GM18499 (cell line): ENCODE measurements at regions not wholly inside any gene's neighbourhood (a gene's known extent, or its start where the extent isn't known, plus 50 kb on each side); places are given as distances from the start of the nearest gene placed in this dataset.
"Not testable (repeated sequence)": the region's sequence is repeated elsewhere in the genome, so short reads cannot be mapped to it uniquely, and the experiment has no call there.

Experiments
- ATAC-seq: cut with Tn5 transposase; IDR thresholded peaks from one replicate; pipeline ENCODE4 v1.9.1; 2021; ENCODE audit warnings: moderate number of reproducible peaks; ENCODE audit not compliant: insufficient read depth, unreplicated experiment

DNA sequence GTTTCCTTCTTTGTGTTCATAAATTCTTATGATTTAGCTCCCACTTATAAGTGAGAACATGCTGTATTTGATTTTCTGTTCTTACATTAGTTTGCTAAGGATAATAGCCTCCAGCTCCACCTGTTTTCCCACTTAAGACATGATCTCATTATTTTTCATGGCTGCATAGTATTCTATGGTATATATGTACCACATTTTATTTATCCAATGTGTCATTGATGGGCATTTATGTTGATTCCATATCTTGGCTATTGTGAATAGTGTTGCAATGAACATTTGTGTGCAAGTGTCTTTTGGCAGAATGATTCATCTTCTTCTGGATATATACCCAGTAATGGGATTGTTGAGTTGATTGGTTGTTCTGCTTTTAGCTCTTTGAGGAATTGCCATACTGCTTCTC, 1234.8 kb downstream of the ADGRL3 start:
- ATAC-seq = no peak

DNA sequence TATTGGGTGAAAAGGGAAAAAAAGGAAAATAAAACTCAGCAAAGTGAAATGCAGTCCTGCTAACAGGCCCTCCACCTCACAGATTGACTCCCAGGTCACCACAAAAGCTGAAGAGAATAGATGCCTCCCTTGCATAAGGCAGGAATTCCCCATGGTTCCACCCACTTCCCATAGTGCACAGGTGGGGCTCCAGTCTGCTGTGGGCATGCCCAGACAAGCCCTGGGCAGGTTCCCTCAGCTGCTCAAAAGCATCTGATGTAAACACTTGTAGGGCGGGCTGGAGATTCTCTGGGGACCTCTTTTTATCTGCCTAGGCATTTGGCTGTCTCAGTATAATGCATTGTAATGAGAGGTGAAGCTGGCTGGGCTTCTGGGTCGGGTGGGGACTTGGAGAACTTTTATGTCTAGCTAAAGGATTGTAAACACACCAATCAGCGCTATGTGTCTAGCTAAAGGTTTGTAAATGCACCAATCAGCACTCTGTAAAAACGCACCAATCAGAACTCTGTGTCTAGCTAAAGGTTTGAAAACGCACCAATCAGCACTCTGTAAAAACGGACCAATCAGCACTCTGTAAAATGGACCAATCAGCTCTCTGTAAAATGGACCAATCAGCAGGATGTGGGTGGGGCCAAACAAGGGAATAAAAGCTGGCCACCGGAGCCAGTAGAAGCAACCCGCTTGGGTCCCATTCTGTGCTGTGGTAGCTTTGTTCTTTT, 1231.5 kb downstream of the ADGRL3 start:
- ATAC-seq = not testable (repeated sequence)

DNA sequence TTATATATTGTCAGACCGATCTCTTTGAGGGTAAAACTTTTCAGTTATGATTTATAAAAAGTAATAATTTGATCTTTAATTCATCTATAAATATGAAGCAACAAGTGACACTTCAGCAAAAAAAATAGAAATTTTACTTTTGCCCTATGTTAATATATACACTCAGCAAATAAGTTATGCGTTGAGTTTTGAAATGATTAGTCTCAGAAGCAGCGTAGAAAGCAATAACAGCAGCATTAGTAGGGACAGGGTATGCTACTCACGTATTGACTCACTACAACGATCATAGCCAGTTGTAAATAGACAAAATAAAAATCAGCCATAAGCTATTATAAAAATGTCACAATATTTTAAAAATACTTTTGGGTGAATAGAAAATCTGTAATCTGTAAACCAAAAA, 1229.2 kb downstream of the ADGRL3 start:
- no peak for ATAC-seq

DNA sequence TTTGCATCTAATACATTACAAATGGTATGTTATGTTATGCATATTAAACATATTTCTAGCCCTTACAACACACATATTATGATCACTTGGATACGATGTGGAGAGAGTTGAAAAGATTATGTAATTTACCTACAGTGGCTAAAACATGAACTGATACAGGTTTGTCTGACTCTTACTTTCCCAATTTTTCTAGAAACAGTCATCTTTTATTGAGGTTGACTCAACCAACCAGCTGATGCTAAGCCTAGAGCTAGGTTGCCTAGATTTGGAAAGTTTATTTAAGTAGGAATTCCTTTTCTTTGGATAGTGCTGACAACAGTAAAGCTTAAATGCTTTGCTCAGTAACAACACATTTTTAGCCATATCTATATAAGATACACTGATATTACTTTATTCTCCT, 1215.1 kb downstream of the ADGRL3 start:
- ATAC-seq = no peak

DNA sequence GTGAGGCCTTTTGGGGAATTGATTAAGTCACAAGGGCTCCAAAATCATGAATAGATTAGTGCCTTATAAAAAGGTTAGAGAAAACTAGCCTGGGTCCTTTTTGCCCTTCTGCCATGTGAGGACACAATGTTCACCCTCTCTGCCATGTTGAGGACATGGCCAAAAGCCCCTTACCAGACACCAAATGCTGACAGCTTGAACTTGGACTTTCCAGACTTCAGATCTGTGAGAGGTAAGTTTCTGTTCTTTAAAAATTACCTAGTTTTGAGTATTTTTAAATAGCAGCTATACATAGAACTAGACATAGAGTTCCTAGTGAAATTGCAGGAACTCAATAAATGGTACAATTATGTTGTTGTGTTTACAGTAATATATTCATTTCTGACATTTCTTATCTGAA, 1214.4 kb downstream of the ADGRL3 start:
- no peak for ATAC-seq

DNA sequence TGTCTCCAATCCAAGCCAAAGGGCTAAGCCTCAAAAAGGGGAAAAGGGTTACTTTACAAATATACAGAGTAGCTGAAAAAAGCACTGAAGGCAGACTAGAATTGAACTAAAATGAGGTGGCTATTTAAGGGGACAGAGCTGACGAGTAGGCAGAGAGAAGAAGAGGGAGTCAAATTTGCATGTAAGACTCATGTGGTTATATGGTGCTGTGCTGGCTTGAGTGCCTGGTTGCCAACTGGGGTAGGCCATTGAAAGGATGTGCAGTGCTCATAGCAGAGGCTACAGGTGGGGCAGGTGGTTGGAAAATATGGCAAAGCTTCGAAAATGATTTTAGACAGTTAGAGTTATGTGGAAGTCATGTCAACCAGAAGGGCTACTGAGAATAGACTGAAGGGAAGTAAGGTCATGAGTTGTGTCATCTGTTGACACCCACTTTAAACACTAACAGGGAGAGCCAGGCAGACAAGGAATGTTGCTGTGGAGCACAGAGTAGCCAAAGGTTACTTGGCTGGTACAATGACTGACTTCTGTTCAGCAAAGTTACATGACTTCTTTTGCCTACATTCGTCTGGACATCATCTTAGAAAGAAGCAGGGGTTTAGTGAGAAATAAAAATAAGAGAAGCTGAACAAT, 1210.4 kb downstream of the ADGRL3 start:
- no peak for ATAC-seq

DNA sequence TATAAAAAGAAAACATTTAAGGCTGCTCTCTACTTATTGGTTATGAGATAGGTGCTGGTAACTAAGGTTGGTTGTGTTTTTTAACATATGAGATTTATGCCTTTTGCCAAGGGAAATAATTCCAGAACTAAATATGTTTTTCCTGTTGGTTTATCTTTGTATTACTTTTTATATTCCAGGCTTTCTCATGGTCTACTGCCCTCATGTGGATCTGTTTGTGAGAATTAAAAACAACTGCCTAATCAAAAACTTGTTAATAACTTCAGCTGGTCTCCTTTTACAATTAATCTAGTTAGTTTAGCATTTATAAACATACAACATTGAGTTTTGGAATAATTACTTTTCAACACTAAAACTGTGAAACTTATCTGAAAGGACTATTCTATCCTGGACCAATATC, 1208.3 kb downstream of the ADGRL3 start:
- ATAC-seq = no peak

DNA sequence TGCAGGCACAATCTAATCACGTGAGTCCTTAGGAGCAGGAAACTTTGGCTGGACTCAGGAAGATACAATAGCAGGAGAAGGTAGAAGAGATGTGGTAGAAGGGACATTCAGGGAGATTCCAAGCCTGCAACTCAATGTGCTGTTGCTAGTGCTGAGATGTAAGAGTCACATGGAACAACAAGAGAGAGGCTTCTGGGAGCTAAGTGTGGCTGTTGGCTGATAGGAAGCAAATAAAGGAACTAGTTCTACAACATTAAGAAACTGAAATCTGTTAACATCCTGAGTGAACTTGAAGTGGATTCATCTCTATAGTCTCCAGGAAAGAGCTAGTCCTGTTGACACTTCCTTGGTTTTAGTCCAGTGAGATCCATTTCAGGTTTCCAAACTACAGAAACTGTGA, 1207.4 kb downstream of the ADGRL3 start:
- no peak for ATAC-seq

DNA sequence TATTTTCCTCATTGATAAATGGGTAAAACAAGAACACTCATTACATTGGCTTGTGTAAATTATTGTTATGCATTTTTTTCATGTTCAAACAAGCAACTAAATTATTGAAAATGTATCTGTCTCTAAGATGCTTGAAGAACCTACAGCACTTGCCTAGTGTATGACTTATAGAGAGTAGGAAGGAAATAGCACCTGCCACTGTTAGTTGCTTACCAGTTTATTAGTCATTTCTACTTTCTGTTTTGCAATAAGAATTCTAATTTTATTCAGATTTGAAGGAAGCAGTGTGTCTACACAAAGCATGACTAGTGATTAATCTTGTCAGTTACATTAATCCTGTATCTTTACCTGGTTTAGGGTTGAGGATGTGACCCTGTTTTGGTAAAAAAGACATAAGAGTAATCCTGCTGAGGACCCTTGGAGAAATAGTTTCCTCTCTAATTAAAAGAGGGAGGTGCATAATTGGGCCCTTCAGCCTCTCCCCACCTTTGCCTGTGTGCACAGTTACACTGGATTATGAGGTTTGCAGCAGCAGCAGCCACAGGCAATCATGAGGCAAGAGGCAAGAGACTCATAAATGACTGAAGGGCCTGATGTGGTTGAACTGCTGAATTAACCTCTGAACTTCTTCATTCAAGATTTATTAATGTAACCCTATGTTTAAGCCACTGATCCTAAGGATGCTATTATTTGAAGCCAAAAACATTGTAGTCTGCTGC, 1202.1 kb downstream of the ADGRL3 start:
- ATAC-seq = no peak

DNA sequence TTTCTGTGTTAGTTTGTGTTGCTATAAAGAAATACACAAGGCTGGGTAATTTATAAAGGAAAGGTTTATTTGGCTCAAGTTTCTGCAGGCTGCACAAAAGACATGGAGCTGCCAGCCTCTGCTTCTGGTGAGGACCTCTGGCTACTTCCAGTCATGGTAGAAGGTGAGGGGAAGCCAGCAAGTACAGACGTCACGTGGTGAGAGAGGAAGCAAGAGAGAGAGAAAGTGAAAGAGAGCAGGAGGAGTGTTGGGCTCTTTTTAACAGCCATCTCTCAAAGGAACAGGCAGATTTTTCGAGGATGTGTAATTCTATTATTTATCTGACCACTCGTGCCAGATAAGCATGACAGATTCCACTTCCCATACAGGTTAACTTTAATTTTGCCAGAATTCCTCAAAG, 1199.1 kb downstream of the ADGRL3 start:
- ATAC-seq = no peak

DNA sequence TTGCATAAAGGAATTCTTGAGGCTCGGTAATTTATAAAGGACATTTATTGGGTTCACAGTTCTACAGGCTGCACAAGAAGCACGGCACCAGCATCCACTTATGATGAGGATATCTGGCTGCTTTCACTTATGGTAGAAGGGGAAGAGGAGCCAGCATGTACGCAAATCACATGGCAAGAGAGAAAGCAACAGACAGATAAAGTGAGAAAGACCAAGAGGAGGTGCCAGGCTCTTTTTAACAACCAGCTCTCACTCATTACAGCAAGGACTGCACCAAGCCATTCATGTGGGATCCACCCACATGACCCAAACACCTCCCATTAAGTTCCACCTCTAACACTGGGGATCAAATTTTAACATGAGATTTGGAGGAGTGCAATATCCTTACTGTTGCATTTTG, 1198.2 kb downstream of the ADGRL3 start:
- no peak for ATAC-seq

DNA sequence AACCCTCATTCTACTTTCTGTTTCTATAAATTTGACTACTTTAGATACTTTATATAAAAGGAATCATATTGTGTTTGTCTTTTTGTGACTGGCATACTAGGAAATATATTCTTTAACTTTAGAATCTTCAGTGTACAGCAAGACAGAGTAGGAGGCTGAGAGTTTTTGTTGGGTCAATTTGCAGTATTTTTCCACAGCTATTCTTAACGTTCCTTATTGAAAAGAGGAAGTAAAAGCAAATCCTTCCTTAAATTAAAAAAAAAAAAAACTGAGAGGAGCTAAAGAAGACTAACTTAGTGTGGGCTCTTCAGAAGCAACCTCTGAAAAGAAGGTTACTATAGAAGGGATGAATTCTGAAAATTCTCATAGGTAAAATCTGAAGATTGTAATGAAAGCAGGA, 1194.6 kb downstream of the ADGRL3 start:
- ATAC-seq = no peak

DNA sequence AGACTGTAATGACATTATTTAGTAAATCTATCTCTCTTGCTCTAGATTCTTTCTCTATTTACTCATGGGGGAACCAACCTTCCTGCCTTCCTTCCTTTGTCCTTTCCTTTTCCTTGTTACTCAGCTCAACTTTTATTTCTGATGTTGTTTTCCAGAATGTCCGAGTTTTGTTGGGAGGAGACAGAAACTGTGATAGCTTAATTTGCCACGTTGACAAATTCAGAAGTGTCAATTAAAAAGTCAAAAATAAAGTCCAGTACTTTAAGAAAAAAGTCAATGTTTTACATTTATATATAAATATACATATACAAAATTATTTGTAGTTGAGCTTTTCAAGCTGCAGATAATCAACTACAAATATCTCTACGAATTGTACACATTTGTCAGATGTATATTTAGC, 1187.7 kb downstream of the ADGRL3 start:
- ATAC-seq = no peak

DNA sequence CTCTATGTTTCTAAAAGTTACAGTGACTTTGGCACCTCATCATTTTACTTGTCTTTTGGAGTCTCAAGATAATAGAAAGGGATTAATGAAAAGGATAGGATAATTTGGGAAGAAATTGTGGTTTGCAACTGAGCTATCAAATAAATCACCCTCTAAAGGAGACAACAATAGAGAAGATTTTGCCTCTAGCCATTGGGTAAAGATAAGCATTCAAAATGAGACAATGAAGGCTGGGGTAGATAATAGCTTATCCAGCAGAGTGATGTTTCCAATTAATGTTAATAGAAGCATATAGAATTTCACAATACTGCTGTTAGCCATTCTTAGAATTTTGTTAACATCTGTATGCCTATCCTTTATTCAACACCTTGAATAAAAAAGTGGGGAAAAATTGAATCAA, 1177.6 kb downstream of the ADGRL3 start:
- no peak for ATAC-seq

DNA sequence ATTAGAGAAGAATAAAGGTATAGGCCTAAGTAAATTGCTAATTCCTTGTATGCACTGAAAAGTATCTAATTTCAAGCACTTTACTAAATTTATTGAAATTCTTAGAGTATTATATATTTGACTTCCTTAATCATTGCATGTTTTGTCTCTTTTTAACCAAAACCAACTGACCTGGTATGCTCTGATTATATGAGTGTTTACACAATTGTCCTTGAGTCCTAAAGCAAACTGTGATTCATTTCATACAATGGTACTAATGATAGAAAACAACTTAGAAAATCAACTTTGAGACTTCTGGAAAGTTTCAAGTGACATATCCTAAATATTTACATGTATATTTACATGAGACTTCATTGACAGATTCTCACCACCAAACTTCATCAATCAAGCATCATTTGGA, 1177.1 kb downstream of the ADGRL3 start:
- no peak for ATAC-seq

DNA sequence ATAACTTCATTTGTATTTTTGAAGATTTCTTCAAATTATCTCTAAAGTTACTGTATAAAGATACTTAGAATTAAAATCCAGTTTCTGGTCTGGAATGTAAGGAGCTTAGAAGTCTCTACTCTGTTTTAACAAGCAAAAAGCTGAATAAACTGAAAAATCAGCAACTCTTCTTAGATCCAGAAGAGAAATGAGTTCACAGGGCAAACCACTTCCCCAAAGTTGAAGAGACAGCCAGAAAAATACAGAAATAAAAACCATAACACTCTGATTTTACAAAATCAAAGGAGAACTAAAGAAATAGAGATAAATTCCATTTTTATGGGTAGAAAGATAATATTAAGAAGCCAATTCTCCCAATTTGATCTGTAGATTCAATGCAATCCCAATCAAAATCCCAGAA, 1166.8 kb downstream of the ADGRL3 start:
- ATAC-seq = no peak

DNA sequence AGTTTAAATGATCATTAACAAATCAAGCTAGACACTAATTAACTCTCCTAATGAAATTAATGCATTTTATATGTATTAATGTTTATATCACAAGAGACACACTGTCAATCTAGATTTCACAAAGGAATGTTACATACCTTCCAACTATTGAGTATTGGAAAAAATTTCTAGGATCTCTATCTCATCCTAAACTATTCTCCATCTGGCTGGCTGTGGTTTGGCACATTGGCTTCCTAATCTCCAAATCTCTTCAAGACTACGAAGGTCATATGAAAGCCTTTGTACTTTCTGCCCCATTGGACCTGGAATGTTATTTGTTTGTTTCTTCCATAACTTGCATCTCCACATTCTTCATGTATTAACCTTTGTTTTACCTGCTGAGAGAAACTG, 1160.0 kb downstream of the ADGRL3 start:
- no peak for ATAC-seq

DNA sequence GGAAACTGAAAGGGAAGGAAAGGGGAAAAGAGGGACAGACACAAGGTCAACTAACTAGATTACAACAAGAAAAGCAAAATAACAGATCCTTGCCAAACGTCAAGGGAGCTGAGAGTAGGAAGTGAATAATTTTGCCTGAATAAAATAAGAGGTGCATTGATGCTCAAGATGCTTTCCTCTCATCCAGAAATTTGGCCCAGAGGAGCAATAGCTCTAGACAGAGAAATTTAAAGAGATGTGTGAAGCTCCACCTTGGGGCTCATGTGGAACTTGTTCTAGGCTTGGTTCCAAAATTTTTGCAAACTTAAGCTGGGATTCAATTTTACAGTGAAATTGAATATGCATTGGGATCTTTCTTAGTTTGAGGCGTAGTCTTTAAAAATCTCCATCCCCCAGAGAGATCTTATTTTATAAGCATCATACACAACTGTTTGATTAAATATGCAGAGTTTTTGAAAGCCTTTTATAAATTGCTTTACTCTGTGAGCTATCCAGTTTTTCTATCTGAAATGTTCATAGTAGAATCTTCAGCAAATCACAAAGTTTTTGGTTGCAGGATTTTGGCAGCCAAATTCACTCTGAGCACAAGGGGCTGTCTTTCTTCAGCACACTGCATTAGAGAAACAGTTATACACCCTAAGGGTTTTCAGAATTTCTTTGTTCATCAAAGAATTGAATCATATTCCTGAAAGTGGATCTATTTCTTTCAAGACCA, 1159.5 kb downstream of the ADGRL3 start:
- ATAC-seq = no peak

DNA sequence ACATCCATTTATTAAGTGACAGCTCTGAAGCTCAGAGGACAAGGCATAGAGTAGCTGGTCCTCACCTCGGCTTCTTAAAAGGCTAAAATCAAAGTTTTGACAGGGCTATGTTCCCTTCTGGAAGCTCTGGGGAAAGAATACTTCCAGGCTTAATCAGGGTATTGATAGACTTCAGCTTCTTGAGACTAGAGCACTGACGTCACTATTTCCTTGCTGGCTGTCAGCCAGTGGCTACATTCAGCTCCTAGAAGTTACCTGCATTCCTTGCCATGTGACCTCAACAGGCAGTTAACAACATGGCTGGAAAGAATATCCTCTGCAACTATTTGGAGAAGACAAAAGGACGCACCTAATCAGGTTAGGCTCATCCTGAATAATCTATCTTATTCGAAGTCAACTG, 1144.8 kb downstream of the ADGRL3 start:
- ATAC-seq = no peak

DNA sequence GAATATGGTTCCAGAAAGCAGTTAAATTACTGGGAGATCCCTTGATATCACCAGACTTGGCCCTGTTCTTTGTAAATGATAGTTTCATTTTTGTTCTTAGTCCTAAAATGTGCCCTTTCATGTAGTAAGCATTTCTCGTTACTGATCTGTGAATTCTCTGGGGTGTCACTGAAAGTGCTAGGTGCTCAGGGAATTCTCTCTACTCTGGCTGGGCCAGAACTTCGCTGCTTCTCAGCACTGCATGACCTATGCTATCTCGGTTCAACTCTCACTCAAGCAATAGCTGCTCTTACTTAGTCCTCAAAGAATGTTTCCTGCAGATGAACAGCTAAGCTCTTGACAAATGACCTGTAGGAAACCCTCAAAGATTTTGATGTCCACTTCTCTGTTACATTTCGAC, 1144.3 kb downstream of the ADGRL3 start:
- no peak for ATAC-seq

DNA sequence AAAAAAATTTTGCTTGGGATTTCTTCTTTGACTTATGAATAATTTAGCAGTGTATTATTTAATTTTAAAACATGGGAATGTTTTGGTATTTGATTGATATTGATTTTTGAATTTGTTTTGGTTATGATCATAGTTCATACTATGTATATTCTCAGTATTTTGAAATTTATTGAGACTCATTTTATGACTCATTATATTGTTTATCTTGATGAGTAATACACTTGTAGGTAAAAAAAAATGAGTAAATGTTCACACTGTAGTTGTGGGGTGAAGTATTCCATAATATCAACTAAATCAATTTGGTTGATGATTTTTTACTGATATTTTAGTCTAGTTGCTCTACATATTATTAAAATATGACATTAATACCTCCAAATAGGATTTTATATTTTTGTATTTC, 1142.2 kb downstream of the ADGRL3 start:
- ATAC-seq = no peak
